Left colon (tissue), 2 donors: ENCODE measurements at regions not wholly inside any gene's neighbourhood (a gene's known extent, or its start where the extent isn't known, plus 50 kb on each side); places are given as distances from the start of the nearest gene placed in this dataset.
"Not testable (repeated sequence)": the region's sequence is repeated elsewhere in the genome, so short reads cannot be mapped to it uniquely, and the experiment has no call there.

ENCODE experiments used
- ATAC-seq: fragments of 200-7000 bp; cut with Tn5 transposase; one replicate; pipeline ENCODE4 v1.9.1; 2020; ENCODE audit warnings: mild to moderate bottlenecking, moderate library complexity
- DNase-seq, 2 donors: peaks; one replicate each; pipeline ENCODE4 v3.0.0-alpha.2; 2020
- intact Hi-C, 2 donors: fragments of 100-400 bp; cut with DNase I in 1 of 2; cut with micrococcal nuclease in 1 of 2; formaldehyde crosslinking; loops; one replicate each; pipeline versions ENCODE4 v1.11.2 to v1.14.0; 2022; cut with DNase I, micrococcal nuclease
- donor health status: DM: no; HTN: no; CAD: no.
- donor health status: DM: yes; HTN: yes; CAD: no.

DNA sequence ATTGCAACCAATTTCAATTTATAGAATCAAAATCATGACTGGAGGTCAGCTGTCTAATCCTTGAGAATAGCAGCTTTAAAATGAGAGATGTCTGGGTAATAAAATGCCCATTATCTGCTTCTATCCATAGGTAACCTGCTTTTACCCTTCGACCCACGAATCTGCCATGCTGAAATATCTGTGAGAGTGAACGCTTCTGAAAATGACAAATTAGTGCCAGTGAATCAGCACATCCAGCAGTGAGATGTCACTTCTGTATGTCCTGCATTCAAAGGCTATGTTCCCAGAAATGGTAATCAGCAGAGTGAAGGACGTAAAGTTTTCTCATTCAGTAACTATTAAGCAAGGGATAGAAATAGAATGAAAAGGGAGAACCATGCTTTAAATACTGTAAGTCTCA lies 532.4 kb upstream of the ITGA1 start:
- no peak for DNase-seq
- ATAC-seq = no peak
- intact Hi-C loops = no loop called here

DNA sequence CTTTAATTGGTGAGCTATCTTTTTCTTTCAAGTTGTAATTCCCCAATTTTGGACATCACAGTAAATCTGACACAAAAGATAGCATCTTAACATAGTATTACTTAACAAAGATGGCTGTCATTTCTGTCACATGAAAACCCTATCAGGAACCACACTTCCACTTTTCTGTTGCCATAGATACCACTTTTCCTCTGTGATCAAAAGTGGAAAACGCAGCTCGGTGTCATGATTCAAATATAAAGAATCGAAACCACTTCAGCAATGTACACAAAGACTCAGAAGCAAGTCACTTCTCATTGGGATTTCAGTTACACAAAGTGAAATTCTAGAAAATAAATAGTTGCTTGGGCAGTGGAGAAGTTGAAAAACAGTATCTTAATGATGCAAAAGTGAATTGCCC lies 524.9 kb upstream of the ITGA1 start:
- intact Hi-C loops = no loop called here
- no peak for ATAC-seq
- DNase-seq = no peak

DNA sequence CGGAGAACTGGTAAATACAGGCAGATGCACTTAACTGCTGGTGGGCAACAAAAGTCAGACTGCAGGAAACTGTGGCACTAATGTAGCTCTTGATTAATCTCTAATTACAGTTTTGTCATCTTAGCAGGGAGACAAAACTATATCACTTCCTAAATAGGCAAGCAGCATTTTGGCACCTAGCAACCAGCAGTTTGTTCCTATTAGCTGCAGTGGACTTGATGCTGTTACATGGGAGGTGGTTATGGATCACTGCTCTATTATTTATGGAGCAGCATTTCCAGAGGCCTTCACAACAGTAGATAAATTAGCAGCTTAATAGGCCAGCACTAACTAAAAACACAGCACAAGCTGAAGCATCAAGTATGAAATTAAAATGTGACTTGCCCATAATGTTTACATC lies 518.3 kb upstream of the ITGA1 start:
- ATAC-seq = no peak
- intact Hi-C loops = no loop called here
- no peak for DNase-seq

DNA sequence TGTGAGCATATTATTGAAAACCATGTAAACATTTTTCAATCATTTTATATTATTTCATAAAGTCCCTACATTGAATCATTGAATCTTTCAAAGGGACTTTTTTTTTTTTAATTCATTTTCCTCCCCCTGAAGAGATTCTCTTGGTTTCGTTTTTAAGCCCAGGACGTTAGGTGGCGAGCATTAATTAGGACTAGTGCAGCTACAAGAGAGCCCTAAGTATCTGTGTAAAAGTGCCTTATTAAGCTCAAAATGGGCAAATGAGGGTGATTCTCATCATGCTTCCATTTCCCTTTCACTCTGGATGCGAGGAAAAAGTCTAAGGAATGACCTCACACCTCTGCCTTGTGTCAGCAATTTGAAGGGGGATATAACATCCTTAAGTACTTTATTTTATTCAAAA lies 517.9 kb upstream of the ITGA1 start:
- ATAC-seq = no peak
- intact Hi-C loops = no loop called here
- no peak for DNase-seq

DNA sequence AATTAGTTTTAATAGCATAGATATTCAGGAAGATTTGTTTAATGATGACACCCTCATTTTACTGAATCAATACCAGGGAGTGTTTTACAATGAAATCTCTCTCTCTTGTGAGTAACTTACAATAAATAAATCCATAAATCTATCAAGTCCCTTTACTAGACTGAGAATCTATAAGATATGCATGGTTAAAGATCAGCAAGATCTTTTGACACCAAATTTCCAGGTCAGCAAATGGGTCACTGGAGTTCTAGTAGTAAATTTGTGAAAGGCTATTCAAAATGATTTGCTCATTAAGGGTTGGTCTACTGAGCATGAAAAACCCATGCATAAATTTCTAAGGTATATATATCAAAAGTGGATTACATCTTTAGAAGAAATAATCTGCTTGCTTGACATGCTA lies 512.1 kb upstream of the ITGA1 start:
- no peak for ATAC-seq
- intact Hi-C loops = no loop called here
- no peak for DNase-seq

DNA sequence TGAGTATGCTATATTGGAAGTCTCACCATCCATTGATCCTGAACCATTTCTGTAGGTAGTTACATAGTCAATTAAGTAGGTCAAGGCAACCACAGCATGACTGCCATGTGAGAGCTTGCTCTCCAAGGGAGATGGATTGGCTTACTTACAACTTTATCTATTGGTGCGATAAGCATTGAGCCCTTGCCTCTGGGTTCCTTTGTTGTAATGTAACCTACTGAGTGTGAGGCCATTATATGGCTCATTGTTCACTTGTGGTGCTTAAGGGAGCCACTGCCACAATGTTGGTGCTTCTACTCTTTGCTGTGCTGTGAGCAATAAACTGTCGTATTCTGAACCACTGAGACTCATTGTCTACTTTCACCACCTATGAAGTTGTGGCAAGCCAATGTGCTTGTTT lies 510.6 kb upstream of the ITGA1 start:
- ATAC-seq (no peak), DNase-seq (no peak)
- intact Hi-C loops = no loop called here

DNA sequence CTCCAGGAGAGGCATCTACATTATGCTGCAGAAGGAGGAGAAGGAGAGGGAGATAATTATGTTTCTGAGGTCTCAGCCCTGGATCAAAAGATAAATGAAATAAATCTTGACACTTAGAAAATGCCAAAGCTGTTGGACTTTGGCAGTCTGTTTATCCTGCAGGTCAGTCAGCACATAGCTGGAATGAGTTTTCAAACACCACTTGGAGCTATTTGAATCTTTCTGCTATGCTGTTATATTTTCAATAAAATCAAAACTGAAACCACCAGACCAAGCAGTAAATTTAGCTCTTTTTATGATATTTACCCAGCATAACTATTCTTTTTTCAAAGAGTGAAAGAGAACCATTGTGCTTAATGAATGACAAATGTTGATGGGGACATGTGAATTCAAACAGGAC lies 505.1 kb upstream of the ITGA1 start:
- no peak for ATAC-seq
- intact Hi-C loops = no loop called here

DNA sequence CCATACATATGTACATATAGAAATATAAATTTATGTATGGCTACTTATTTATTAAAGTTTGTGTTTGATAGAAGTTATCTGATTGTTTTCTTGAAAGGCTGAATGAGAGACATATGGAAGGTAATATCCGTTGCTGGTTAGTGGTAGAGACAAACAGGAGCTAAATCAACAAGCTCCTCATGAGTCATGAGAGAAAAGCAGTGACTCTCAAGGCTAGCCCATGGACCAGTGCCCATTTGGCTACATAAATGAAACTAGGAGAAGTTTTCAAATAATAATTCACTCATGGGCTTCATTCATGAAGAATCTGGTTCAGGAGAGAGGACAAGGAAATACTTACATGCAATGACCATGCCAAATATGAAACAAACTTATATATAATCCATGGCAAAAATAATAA lies 504.5 kb upstream of the ITGA1 start:
- intact Hi-C loops = no loop called here
- ATAC-seq = no peak
- no peak for DNase-seq

More for the DNA sequence above, 505.1 kb upstream of the ITGA1 start:
- DNase-seq = no peak

DNA sequence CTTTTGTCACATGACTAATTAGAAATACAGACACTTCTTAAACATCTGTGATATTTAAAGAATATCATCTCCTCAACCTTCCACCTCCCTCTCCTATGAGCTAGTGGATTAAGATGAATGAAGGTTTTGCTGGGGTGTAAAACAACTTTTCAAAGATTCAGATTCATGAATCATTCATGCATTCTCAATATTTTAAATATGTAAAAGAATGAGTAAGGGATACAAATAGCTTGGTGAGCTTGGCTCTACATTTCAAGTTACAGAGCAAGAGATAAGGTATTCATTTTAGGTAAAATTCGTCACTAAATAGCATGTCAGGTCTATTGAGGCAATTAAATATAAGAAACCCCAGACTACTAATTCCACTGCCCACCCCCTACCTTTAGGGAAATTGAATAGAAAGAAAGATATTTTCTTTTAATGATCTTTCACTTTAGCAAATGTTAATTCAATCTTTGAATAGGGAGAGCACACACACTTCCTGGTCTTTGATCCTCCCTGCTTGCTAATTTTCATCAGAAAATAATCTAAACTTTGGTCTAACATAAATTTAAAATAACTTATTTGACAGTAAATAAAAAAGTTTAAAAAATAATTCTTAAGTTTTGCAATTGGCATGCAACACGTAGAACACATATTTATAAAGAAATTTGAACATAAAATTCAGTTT lies 486.9 kb upstream of the ITGA1 start:
- DNase-seq (no peak), ATAC-seq (no peak)

DNA sequence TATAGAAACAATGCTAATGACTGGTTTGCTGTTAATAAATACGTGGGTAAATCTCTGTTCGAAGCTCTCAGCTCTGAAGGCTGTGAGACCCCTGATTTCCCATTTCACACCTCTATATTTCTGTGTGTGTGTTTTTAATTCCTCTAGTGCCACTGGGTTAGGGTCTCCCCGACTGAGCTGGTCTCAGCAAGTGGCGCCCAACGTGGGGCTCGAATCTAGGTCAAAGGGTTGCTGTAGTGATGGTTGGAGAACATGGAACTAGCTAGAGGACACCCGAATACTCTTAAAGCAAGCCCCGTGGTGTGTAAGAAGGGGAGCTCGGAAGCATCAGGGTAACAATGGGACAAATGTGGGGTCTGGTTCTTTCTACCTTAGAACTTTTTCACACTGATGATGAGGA lies 482.9 kb upstream of the ITGA1 start:
- ATAC-seq, intact Hi-C loops, DNase-seq: not testable (repeated sequence)

More for the DNA sequence above, 486.9 kb upstream of the ITGA1 start:
- intact Hi-C loops = no loop called here

DNA sequence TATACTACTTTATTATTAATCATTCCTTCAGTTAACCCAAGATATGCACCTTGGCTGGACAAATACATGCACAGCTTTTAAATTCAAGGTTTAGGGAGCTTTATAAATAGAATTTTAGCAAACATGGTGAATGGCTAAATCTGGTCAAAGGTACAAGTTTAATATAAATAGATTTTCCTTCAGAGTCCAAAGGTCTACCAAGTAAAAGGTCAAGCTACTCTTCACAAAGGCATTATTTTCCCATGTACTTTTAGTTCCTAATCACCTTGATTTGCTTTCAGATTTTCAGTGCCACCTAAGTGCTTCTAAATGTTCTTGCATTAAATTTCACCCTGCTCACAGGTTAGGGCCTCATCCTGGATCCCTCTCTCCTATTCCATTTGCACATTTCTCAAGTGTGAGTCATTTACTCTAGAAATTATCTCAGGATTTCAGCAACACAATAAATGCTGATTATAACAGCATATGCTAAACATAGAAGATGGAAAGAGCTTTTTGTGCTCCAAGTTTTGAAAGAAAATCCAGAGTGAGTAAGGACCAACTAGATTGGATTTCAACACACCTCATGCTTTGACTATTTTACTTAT lies 459.4 kb upstream of the ITGA1 start:
- no peak for ATAC-seq
- intact Hi-C loops = no loop called here
- DNase-seq = no peak

DNA sequence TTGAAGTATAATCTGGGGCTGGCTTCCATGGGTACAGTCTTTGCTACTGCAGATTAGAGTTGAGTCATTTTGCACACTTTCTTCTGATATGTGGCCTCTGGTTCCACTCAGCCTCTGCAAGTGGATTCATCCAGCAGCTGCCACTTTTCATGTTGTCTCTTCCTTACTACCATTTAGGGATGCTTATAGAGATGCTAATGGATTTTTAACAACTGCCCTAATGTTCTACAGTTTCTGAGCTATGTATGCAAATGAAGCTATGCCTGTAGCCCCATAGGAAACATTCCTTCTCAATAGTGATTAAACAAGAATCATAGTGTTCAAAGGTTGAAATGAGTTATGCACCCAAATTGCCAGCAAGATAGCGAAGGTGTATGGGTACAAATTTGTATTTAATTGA lies 456.0 kb upstream of the ITGA1 start:
- intact Hi-C loops = no loop called here
- ATAC-seq (no peak), DNase-seq (no peak)

DNA sequence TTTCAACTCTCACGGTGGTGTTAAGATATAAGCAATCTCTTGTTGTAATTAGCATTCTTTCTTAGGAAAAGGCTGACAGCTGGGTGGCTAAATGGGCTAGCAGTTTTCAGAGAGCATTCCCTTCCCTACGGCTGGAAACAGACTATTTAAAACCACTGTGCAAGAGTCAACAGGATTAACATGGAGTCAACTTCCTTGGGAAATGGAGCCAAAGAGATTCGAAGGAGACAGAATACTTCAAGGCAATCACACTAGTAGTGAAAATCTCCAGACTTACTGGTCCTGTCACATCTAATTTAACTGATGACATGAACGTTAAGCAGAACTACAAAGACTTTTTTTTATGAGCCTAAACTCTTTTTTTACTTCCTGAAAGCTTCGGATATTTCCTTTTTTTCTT lies 453.3 kb upstream of the ITGA1 start:
- ATAC-seq (no peak), DNase-seq (no peak)
- intact Hi-C loops = no loop called here

DNA sequence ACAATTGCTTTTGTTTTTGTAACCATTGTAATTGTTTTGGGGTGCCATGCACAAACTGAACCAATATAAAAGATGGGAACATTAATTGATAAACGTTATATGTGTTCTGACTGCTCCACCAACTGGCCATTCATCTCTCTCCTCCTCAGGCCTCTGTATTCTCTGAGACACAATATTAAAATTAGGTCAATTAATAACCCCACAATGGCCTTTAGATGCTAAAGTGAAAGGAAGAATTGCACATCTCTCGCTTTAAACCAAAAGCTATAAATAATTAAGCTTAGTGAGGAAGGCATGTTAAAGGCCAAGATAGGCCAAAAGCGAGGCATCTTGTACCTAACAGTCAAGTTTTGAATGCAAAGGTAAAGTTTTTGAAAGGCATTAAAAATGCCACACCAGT lies 448.4 kb upstream of the ITGA1 start:
- intact Hi-C loops = no loop called here
- ATAC-seq (no peak), DNase-seq (no peak)

DNA sequence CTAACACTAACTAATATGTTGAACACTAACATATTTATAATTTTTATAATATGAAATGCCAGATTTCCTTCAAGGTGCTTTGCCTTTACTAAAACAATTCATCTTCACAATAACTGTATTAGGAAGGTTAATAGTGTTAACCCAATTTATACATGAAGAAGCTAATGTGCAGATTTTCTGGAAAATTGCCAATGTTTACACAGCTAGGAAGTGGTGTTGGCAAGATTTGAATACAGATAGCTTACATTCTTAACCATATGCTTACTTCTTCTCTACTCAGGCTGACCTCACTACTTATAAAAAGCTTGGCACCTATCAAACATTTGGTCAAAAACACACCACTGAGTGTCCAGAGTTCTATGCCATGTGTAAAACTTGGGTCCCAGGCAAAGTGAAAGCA lies 445.4 kb upstream of the ITGA1 start:
- ATAC-seq (no peak), DNase-seq (no peak)
- intact Hi-C loops = no loop called here

DNA sequence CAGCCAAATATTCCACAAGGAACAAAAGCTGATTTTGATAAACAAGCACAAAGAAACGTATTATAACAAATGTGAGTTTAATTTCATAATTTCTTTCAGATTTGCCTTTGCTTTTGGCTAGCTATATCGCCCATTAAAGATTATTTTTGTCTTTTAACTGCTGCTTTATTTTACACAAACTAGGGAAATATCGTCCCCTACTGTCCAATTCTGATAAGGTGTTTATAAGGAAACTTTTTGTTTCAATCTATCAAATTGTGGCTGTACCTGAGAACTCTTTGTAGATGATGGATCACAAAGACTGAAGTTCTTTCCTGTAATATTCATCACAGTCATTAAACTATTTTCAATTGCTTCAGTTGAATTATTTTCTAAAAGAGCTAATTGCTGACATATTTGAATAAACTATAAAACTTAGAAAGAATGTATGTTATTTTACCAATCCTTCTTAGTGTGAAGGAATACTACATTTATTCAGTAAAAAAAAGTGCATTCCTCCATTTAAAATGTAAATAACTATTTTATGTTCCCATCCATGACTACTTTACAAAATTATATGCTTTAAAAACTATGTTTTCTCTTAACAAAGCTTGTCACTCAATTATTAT lies 431.3 kb upstream of the ITGA1 start:
- DNase-seq (no peak), ATAC-seq (no peak)
- intact Hi-C loops = no loop called here

DNA sequence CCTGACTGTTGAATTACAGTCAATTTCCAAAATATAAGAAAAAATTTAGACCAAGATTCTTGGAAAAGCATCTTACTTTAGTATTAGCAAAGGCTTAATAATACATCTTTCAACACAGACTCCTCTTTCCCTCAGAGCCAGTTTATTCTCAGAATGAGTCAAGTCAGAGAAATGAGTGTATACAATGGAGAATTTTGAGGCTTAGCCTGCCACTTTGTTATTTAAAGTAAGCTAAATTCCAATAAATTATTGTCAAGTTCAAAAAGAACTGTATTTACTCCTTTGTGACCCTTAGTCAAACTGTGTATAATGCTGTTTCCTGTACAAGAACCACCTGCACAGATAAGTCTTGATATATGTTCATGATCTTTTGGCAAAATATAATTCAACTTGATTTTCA lies 428.5 kb upstream of the ITGA1 start:
- ATAC-seq (no peak), DNase-seq (no peak)
- intact Hi-C loops = no loop called here

DNA sequence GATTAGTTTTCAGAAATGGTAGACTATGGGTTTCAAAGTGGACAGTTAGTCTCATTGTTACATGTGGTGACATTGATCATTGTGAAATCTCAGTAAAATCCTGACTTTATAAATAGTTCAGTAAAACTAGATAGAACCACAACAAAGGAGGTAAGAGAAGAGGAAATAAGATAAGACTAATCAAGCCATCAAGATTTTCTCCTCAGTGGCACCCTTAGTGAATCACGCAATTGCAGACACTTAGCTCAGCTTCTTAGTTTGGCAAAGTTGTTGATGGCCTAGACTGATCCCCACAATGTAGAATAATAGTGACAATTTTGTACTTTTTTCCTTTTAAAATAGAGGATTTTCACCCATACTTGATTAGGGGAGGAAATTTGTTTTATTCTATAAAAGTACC lies 426.7 kb upstream of the ITGA1 start:
- ATAC-seq (no peak), DNase-seq (no peak)
- intact Hi-C loops = no loop called here

DNA sequence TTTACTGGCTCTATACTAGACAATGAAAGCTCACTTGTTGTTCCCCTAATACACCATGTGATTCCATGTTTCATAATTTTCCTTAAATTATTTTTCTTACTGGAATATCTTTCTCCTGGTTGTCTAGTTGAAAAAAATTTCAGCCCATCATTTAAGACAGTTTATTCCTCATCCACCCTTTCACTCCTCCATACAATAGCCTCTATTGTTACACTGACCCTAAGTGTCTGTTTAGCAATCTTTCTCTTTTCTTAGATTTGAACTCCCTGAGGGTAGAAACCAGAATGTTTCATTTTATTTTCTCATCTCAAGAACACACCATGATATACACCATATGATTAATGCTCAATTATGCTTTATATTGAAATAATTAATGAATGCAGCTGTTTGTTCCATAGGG lies 413.4 kb upstream of the ITGA1 start:
- intact Hi-C loops = no loop called here
- no peak for ATAC-seq
- DNase-seq = no peak

DNA sequence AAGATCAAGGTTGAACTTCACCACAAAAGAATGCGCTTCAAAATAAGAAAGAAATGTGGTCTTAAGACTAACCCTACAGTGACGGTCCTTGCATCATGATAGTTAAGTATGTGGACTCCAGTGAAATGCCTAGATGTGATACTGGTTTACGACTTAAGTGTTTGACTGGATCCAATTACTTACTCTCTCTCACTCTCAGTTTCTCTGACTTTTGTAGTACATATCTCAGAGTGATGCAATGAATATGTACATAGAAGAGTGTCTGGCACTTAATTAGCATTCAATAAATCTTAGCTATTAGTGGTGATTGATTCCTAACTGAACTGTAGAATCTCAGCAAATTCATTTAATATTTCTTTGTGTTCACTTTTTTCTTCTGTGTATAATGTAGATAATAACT lies 411.7 kb upstream of the ITGA1 start:
- ATAC-seq = no peak
- intact Hi-C loops = no loop called here
- no peak for DNase-seq

DNA sequence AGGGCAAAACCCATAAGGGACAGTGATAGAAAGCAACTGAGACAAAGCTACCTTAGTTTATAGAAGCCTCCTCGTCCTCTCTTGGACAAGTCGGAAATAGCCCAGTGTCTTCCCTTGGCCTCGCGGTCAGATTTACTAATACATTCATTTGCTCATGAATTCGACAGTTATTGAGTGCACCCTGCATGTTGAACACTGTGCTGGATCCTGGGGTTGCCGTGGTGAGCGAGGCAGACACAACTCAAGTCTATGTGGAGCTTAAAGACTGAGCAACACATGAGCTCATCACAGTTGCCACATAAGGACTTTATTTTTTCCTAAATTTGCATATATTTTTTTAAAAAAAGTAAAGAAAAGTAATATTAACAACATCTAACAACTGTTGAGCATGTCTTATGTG lies 411.1 kb upstream of the ITGA1 start:
- ATAC-seq = no peak
- DNase-seq = no peak
- intact Hi-C loops = no loop called here
